Endothelial cell of umbilical vein (primary cell): ENCODE measurements at regions not wholly inside any gene's neighbourhood (a gene's known extent, or its start where the extent isn't known, plus 50 kb on each side); places are given as distances from the start of the nearest gene placed in this dataset.

ENCODE experiments used
- CTCF ChIP-seq, 2 donors: IDR thresholded peaks; 1 replicate in 1 of 2; 2 replicates in 1 of 2; pipeline ENCODE4 v1.5.1; 2011; ENCODE audit warnings: low read length in 2 of 2, mild to moderate bottlenecking in 2 of 2, moderate library complexity in 2 of 2, control low read depth in 1 of 2, inconsistent platforms in 1 of 2, low read depth in 1 of 2; ENCODE audit not compliant: insufficient read depth in 1 of 2; ENCODE audit errors: extremely low read depth in 1 of 2
- MAX ChIP-seq: IDR thresholded peaks from 2 replicates; pipeline ENCODE4 v1.6.1; 2011; ENCODE audit not compliant: insufficient read depth, insufficient read length
- POLR2A ChIP-seq: IDR thresholded peaks from 2 replicates; pipeline ENCODE4 v1.6.1; 2012; ENCODE audit warnings: low read depth, mild to moderate bottlenecking, control low read depth, low read length

GRCh38 chr3:106097817-106098435 is 229.1 kb upstream of the CBLB start:
- TF ChIP-seq CTCF (IDR thresholded peaks at IDR 0.05; ENCODE audit: extremely low read depth in 1 of 2, insufficient read depth in 1 of 2, low read depth in 1 of 2, low read length in 2 of 2) (no peak), MAX (no peak), POLR2A (no peak)
